ENCODE measurements at regions not wholly inside any gene's neighbourhood (a gene's known extent, or its start where the extent isn't known, plus 50 kb on each side); places are given as distances from the start of the nearest gene placed in this dataset.
"Not testable (repeated sequence)": the region's sequence is repeated elsewhere in the genome, so short reads cannot be mapped to it uniquely, and the experiment has no call there.

DNA sequence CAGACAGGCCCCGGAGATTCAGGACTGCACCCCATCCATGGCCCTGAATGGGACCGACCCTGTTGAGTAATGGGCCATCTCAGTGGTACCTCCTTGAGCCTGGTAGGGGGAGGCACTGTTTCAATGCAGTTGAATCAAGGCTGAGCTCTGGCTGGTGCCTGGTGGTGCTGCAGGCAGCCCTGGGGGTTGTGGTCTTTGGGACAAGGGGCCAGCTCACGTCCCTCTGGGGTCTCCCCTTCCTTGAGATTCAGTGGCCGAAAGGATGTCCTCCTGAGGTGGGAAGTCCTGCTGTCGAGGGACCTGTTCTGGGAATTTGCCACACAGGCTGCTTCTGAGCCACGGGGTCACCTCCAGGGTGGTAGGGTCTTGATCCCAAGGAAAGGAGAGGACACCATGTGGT is 190.7 kb downstream of the UBE3A start:
- H2BK20ac ChIP-seq (ENCODE audit: low read depth, low read length); DNase-seq; H2AK5ac ChIP-seq (ENCODE audit: low read depth, low read length); H3K14ac ChIP-seq (replicated peaks; ENCODE audit: low read depth, low read length); POLR2A ChIA-PET (ENCODE audit: unreplicated experiment); H3K36me3 ChIP-seq (ENCODE audit: control insufficient read depth, insufficient read depth, low read length); H3K4ac ChIP-seq (ENCODE audit: low read depth, low read length); H4K5ac ChIP-seq (ENCODE audit: low read depth, low read length); H2AK9ac ChIP-seq (replicated peaks; ENCODE audit: low read depth, low read length, poor library complexity); CTCF ChIA-PET; H3K23ac ChIP-seq (ENCODE audit: low read depth, low read length); H2BK5ac ChIP-seq (ENCODE audit: low read depth, low read length, poor library complexity, severe bottlenecking); H3K18ac ChIP-seq (ENCODE audit: low read depth, low read length); H4K20me1 ChIP-seq (ENCODE audit: insufficient read depth, low read length); dilution Hi-C loops (cut with HindIII; ENCODE audit: low sequenced_read_pairs, unreplicated experiment); H3K79me1 ChIP-seq (ENCODE audit: low read depth in 1 of 2, low read length in 2 of 2); BruUV-seq (replicated peaks); intact Hi-C loops (cut with micrococcal nuclease); H3K27me3 ChIP-seq (ENCODE audit: control insufficient read depth, insufficient read depth, low read length); ATAC-seq (ENCODE audit: low read depth); H3K56ac ChIP-seq (ENCODE audit: extremely low read depth, insufficient read depth, low read length); H3K4me2 ChIP-seq (ENCODE audit: low read depth, low read length); H4K91ac ChIP-seq (ENCODE audit: insufficient read depth, low read depth, low read length); H3K9ac ChIP-seq (ENCODE audit: low read depth, low read length); in situ Hi-C loops (cut with MboI; ENCODE audit: low sequenced_read_pairs); H3K27ac ChIP-seq (ENCODE audit: insufficient read depth, low read length); H2BK15ac ChIP-seq (ENCODE audit: low read depth, low read length); H3K4me3 ChIP-seq (ENCODE audit: insufficient read depth, low read depth, low read length); H3K9me1 ChIP-seq (ENCODE audit: insufficient read depth, low read length); H2AFZ ChIP-seq (replicated peaks; ENCODE audit: low read length, poor library complexity); H3K4me1 ChIP-seq (ENCODE audit: control insufficient read depth, insufficient read depth, low read length); H4K8ac ChIP-seq (ENCODE audit: low read depth in 2 of 2, low read length in 2 of 2); H2BK120ac ChIP-seq (ENCODE audit: low read depth, low read length): not testable (repeated sequence)
- 0% methylated on average over 1 of the region's 6 CpGs; no CpG with 5 or more reads in 1 of the 2 experiments for WGBS, 2 experiments (ENCODE audit: extremely low coverage in 2 of 2, insufficient read length in 1 of 2)
- H3K9me3 ChIP-seq (ENCODE audit: control insufficient read depth, insufficient read depth, low read length) = peaks cover 63% of the 10 kb centered on the region
